Transverse colon (tissue), 4 donors: ENCODE measurements at regions not wholly inside any gene's neighbourhood (a gene's known extent, or its start where the extent isn't known, plus 50 kb on each side); places are given as distances from the start of the nearest gene placed in this dataset.

Experiments used
- DNase-seq: peaks from one replicate; pipeline ENCODE4 v3.0.0-alpha.2; 2019
- H3K27ac ChIP-seq, 4 donors: fragments of 200-600 bp; sonication (generic); 2 replicates each; pipeline ENCODE4 v1.5.1; 2016 to 2018; ENCODE audit warnings: inconsistent platforms in 4 of 4
- H3K27me3 ChIP-seq: fragments of 200-600 bp; sonication (generic); 2 replicates; pipeline ENCODE4 v1.5.1; 2017; ENCODE audit warnings: inconsistent platforms
- H3K36me3 ChIP-seq, 4 donors: fragments of 200-600 bp; sonication (generic); 2 replicates each; pipeline ENCODE4 v1.5.1; 2017 to 2019; ENCODE audit warnings: inconsistent platforms in 4 of 4
- H3K4me1 ChIP-seq, 4 donors: fragments of 200-600 bp; sonication (generic); 2 replicates each; pipeline ENCODE4 v1.5.1; 2017 to 2020; ENCODE audit warnings: inconsistent platforms in 4 of 4
- H3K4me3 ChIP-seq, 4 donors: fragments of 200-600 bp; sonication (generic); 1 replicate in 1 of 4; 2 replicates in 3 of 4; pipeline versions ENCODE4 v1.5.1 to v1.6.1; 2017 to 2019; ENCODE audit warnings: inconsistent platforms in 4 of 4
- H3K9me3 ChIP-seq, 2 donors: fragments of 200-600 bp; sonication (generic); 2 replicates each; pipeline ENCODE4 v1.5.1; 2017 to 2019; ENCODE audit warnings: inconsistent platforms in 2 of 2
- EP300 ChIP-seq: sonication (generic); formaldehyde crosslinking; IDR thresholded peaks from one replicate; pipeline ENCODE4 v1.6.1; 2017; ENCODE audit warnings: antibody characterized with exemption, low read depth
- POLR2A ChIP-seq: fragments of 450-650 bp; IDR thresholded peaks from one replicate; pipeline ENCODE4 v1.6.1; 2016; ENCODE audit warnings: antibody characterized with exemption, mild to moderate bottlenecking, moderate library complexity
- POLR2AphosphoS5 ChIP-seq, 3 donors: sonication (generic); formaldehyde crosslinking; IDR thresholded peaks; one replicate each; pipeline ENCODE4 v1.6.1; 2016; ENCODE audit warnings: antibody characterized with exemption in 3 of 3
- WGBS, 2 donors: methylation state at CpG; one replicate each; pipeline ENCODE4 v1.1.5; 2018; ENCODE audit warnings: low coverage in 1 of 2; 5-methylcytosine and 5-hydroxymethylcytosine counted together
- in situ Hi-C, 4 donors: fragments of 200-750 bp; cut with MboI; loops; one replicate each; pipeline versions ENCODE4 v1.15.0 to v1.15.1; 2017; ENCODE audit warnings: low sequenced_read_pairs in 3 of 4, low pct_ligation_motif_present in 1 of 4, low pct_unique_long_range_greater_than_20kb in 1 of 4
- intact Hi-C: fragments of 100-400 bp; cut with DNase I; formaldehyde crosslinking; loops from one replicate; pipeline ENCODE4 v1.15.1; 2023; ENCODE audit warnings: low total_unique reads
- TF ChIP-seq, protein P1 (sequence below), 5 experiments: fragments of 200-600 bp in 3 of 5; fragments of 450-650 bp in 2 of 5; sonication (generic) in 3 of 5; IDR thresholded peaks; 1 replicate in 2 of 5; 2 replicates in 3 of 5; pipeline ENCODE4 v1.5.1; 2016 to 2017; ENCODE audit warnings: antibody characterized with exemption in 5 of 5, inconsistent platforms in 3 of 5, mild to moderate bottlenecking in 2 of 5, moderate library complexity in 1 of 5

DNA sequence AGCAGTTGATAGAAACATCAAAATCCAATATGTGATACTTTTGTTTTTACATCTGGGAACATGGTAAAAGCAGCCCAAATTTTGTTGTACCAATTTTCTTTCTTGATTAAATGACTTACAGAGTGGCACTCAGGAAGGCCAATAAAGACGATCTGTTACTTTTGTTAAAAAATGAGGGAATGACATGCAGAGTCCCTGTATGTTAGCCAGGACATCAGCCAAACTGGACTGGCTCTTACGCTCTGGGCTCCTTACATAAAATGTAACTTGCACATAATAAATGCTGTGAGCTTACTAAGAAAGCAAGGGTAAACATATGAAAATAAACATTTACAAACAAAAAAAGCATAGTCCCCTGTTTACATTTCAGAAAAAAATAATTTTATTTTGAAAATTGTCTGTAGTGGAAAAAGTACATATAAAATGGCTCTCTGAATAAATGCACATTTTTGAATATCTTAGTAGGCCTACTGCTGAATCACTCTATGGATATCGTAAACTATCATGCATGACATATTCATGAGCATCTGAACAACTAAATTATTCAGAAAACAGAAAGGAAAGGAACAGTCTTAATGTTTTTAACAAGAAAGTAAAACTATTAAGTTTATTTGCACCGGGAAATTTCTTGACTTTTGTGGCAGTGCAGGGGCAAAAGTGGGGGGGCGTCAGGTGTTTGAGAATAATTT, 534.5 kb downstream of the KCTD12 start:
- no peaks in the 10 kb centered on the region for H3K27me3 ChIP-seq
- 64 to 67% methylated on average over 5 of the region's 5 CpGs for WGBS, 2 donors
- no peak overlapping the region for H3K27ac ChIP-seq
- no peak for DNase-seq
- H3K4me1 ChIP-seq: no peaks in the 10 kb centered on the region
- in situ Hi-C loops: no loop called here
- intact Hi-C loops: no loop called here
- no peak overlapping the region for H3K4me3 ChIP-seq
- H3K9me3 ChIP-seq: no peaks in the 10 kb centered on the region
- no peak for TF ChIP-seq EP300
- TF ChIP-seq, protein P1, sequence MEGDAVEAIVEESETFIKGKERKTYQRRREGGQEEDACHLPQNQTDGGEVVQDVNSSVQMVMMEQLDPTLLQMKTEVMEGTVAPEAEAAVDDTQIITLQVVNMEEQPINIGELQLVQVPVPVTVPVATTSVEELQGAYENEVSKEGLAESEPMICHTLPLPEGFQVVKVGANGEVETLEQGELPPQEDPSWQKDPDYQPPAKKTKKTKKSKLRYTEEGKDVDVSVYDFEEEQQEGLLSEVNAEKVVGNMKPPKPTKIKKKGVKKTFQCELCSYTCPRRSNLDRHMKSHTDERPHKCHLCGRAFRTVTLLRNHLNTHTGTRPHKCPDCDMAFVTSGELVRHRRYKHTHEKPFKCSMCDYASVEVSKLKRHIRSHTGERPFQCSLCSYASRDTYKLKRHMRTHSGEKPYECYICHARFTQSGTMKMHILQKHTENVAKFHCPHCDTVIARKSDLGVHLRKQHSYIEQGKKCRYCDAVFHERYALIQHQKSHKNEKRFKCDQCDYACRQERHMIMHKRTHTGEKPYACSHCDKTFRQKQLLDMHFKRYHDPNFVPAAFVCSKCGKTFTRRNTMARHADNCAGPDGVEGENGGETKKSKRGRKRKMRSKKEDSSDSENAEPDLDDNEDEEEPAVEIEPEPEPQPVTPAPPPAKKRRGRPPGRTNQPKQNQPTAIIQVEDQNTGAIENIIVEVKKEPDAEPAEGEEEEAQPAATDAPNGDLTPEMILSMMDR (IDR thresholded peaks at IDR 0.05): no peak
- no peak for TF ChIP-seq POLR2A
- TF ChIP-seq POLR2AphosphoS5 (IDR thresholded peaks at IDR 0.05): no peak
- no peaks in the 10 kb centered on the region for H3K36me3 ChIP-seq

DNA sequence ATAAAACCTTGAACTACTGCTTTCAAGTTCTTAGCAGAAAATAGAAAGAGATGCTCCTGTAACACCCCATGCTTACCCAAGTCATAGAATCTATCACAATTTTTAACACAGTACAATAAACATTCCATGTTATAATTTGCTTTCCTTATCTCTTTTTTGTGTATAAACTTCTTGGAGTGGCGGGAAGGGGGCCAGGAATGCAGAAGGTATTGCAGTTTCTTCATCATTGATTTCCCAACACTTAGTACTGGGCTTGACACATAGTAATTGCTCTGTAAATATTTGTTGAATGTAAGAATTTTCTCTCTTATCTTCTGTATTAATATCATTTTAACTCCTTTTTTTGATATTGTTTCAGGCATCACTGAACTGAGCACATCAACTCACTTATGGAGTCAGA, 535.8 kb downstream of the KCTD12 start:
- no peaks in the 10 kb centered on the region for H3K36me3 ChIP-seq
- H3K4me1 ChIP-seq: no peaks in the 10 kb centered on the region
- no peak for TF ChIP-seq POLR2A
- TF ChIP-seq, protein P1 (IDR thresholded peaks at IDR 0.05): no peak
- no peak for TF ChIP-seq POLR2AphosphoS5 (IDR thresholded peaks at IDR 0.05)
- TF ChIP-seq EP300: no peak
- H3K27me3 ChIP-seq: no peaks in the 10 kb centered on the region
- DNase-seq: no peak
- H3K9me3 ChIP-seq: no peaks in the 10 kb centered on the region
- intact Hi-C loops: no loop called here
- in situ Hi-C loops: no loop called here
- WGBS, 2 donors: 46 to 54% methylated on average over 1 of the region's 1 CpG
- H3K27ac ChIP-seq: no peak overlapping the region
- no peak overlapping the region for H3K4me3 ChIP-seq

DNA sequence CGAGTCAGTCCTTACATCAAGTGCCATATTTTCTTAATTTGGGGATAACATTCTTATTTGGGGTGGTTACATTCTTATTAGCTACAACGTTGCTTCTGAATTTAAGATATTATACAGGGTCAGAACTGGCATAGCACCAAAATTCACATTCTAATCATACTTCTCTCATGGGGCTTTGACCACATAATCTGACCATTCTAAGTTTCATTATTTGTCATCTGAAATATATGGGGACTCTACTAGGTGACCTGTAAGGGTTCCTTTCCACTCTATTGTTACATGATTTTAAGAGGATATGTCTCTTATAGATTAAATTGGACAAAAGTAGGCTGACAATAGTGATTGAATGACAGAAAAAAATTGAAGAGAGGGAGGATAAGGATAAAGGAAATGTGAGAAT, 536.5 kb downstream of the KCTD12 start:
- Histone ChIP-seq H3K4me3 (no peak overlapping the region), H3K4me1 (no peaks in the 10 kb centered on the region), H3K27ac (no peak overlapping the region), H3K9me3 (no peaks in the 10 kb centered on the region), H3K36me3 (no peaks in the 10 kb centered on the region), H3K27me3 (no peaks in the 10 kb centered on the region)
- WGBS, 2 donors: 58 to 61% methylated on average over 2 of the region's 2 CpGs
- TF ChIP-seq POLR2A (no peak), POLR2AphosphoS5 (IDR thresholded peaks at IDR 0.05) (no peak), EP300 (no peak)
- TF ChIP-seq, protein P1 (IDR thresholded peaks at IDR 0.05): no peak
- in situ Hi-C loops: no loop called here
- intact Hi-C loops: no loop called here
- DNase-seq: no peak

DNA sequence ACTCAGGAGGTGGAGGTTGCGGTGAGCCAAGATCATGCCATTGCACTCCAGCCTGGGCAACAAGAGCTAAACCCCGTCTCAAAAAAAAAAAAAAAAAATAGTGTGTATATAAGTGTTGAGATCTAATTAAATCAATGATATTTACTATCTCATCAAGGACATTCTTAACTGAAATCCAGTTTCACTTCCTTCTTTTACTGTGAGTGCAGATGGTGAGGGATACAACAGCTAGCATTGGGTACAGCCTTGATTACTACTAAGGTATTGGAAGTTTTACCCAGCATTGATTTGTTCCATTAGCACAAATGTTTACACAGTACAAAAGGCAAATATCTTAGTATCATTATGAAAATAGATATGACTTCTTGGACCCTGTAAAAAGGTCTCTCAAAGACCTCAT, 546.6 kb downstream of the KCTD12 start:
- no peaks in the 10 kb centered on the region for H3K27me3 ChIP-seq
- intact Hi-C loops (no loop called here), in situ Hi-C loops (no loop called here)
- H3K36me3 ChIP-seq: no peaks in the 10 kb centered on the region
- no peak overlapping the region for H3K4me3 ChIP-seq
- TF ChIP-seq POLR2A (no peak), EP300 (no peak), POLR2AphosphoS5 (IDR thresholded peaks at IDR 0.05) (no peak)
- TF ChIP-seq, protein P1 (IDR thresholded peaks at IDR 0.05): no peak
- H3K27ac ChIP-seq: no peak overlapping the region
- DNase-seq: no peak
- no peaks in the 10 kb centered on the region for H3K9me3 ChIP-seq
- 54 to 69% methylated on average over 2 of the region's 2 CpGs for WGBS, 2 donors
- no peaks in the 10 kb centered on the region for H3K4me1 ChIP-seq
